ENCODE measurements at regions not wholly inside any gene's neighbourhood (a gene's known extent, or its start where the extent isn't known, plus 50 kb on each side); places are given as distances from the start of the nearest gene placed in this dataset.

DNA sequence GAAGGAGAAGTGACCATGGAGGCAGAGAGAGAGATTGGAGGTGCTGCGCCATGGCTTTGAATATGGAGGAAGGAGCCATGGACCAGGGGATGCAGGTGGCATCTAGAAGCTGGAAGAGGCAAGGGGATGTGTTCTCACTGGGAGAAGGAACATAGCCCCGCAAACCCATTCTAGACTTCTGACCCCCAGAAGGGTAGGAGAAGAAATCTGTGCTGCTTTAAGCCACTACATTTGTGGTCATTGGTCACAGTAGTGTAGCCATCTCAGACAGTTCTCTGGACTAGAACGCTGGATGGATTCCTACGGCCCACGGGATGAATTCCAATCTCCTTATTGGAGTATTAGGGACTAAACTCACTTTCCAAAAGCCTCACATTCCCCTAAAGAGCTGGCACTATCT is 67.8 kb downstream of the PTGR3 start:
- TF ChIP-seq SIN3A (IDR thresholded peaks at IDR 0.05; ENCODE audit: borderline replicate concordance, insufficient read depth, low read depth, low read length) (no peak), POLR2AphosphoS5 (IDR thresholded peaks at IDR 0.05; ENCODE audit: low read depth, low read length) (no peak)
- TF ChIP-seq, protein P1, sequence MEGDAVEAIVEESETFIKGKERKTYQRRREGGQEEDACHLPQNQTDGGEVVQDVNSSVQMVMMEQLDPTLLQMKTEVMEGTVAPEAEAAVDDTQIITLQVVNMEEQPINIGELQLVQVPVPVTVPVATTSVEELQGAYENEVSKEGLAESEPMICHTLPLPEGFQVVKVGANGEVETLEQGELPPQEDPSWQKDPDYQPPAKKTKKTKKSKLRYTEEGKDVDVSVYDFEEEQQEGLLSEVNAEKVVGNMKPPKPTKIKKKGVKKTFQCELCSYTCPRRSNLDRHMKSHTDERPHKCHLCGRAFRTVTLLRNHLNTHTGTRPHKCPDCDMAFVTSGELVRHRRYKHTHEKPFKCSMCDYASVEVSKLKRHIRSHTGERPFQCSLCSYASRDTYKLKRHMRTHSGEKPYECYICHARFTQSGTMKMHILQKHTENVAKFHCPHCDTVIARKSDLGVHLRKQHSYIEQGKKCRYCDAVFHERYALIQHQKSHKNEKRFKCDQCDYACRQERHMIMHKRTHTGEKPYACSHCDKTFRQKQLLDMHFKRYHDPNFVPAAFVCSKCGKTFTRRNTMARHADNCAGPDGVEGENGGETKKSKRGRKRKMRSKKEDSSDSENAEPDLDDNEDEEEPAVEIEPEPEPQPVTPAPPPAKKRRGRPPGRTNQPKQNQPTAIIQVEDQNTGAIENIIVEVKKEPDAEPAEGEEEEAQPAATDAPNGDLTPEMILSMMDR (IDR thresholded peaks at IDR 0.05), result no peak

Data from Panc1 (cell line).